GM12878 (cell line): ENCODE measurements at regions not wholly inside any gene's neighbourhood (a gene's known extent, or its start where the extent isn't known, plus 50 kb on each side); places are given as distances from the start of the nearest gene placed in this dataset.
A peak's percentile ranks its signal among the peaks of the same experiment; 100 is the strongest.

ENCODE experiments used
- ATAC-seq: fragments of 200-7000 bp; cut with Tn5 transposase; 3 replicates; pipeline ENCODE4 v1.9.1; 2020; ENCODE audit warnings: mild to moderate bottlenecking, moderate library complexity
- BruUV-seq: library from RNA; stranded (reverse); fragments of 400-500 nt; replicated peaks from 2 replicates; lab custom pipeline; 2021; lab: Mats Ljungman, UMichigan
- CTCF ChIA-PET: fragments of 300-600 bp; sonication (Branson Sonifier 250); formaldehyde crosslinking; extraction: SDS; loops from one replicate; lab custom pipeline; 2021; ENCODE audit warnings: inconsistent platforms; lab: Yijun Ruan, JAX
- POLR2A ChIA-PET: fragments of 350-600 bp; formaldehyde crosslinking; extraction: SDS; loops from one replicate; lab custom pipeline; 2021; ENCODE audit warnings: inconsistent platforms; lab: Charles Lee
- RAD21 ChIA-PET: fragments of 300-600 bp; sonication (Branson Sonifier 250); formaldehyde crosslinking; loops from one replicate; lab custom pipeline; 2023; ENCODE audit warnings: antibody characterized with exemption; ENCODE audit not compliant: unreplicated experiment; lab: Charles Lee
- SMC1A ChIA-PET: fragments of 300-600 bp; sonication (Branson Sonifier 250); formaldehyde crosslinking; loops from one replicate; lab custom pipeline; 2023; ENCODE audit not compliant: unreplicated experiment, uncharacterized antibody; lab: Charles Lee
- DNase-seq: peaks from one replicate; pipeline ENCODE4 v3.0.0-alpha.2; 2011; ENCODE audit warnings: low read depth, low spot score
- FAIRE-seq: peaks from 3 replicates; lab custom pipeline; 2011; peaks lifted over from hg19 to GRCh38; lab: Jason Lieb, UNC
- H2AFZ ChIP-seq: 2 replicates; pipeline ENCODE4 v1.6.0; 2011; ENCODE audit warnings: low read depth, low read length, control low read depth; ENCODE audit not compliant: control insufficient read depth
- H3K27ac ChIP-seq: 2 replicates; pipeline ENCODE4 v1.5.1; 2011; ENCODE audit warnings: control low read depth; ENCODE audit not compliant: control insufficient read depth, insufficient read depth
- H3K27me3 ChIP-seq, 2 experiments: replicated peaks in 1 of 2; 2 replicates each; pipeline versions ENCODE4 v1.6.0 to v1.6.1; 2011; ENCODE audit warnings: low read length in 1 of 2; ENCODE audit not compliant: control insufficient read depth in 2 of 2, insufficient read depth in 2 of 2
- H3K36me3 ChIP-seq, 2 experiments: 2 replicates each; pipeline ENCODE4 v1.5.1; 2011; ENCODE audit warnings: low read length in 1 of 2; ENCODE audit not compliant: control insufficient read depth in 2 of 2, insufficient read depth in 2 of 2
- H3K4me1 ChIP-seq: 2 replicates; pipeline ENCODE4 v1.6.1; 2011; ENCODE audit warnings: mild to moderate bottlenecking, low read length, moderate library complexity, mixed read lengths; ENCODE audit not compliant: control insufficient read depth, insufficient read depth
- H3K4me2 ChIP-seq: 2 replicates; pipeline ENCODE4 v1.6.0; 2011; ENCODE audit warnings: control low read depth; ENCODE audit not compliant: control insufficient read depth, insufficient read depth
- H3K4me3 ChIP-seq: fragments of 200-600 bp; sonication (generic); 2 replicates; pipeline ENCODE4 v1.5.1; 2016
- H3K79me2 ChIP-seq: 2 replicates; pipeline ENCODE4 v1.6.0; 2011; ENCODE audit warnings: low read length; ENCODE audit not compliant: control insufficient read depth, insufficient read depth
- H3K9ac ChIP-seq: 2 replicates; pipeline ENCODE4 v1.8.0; 2011; ENCODE audit warnings: low read length, control low read depth, mixed read lengths; ENCODE audit not compliant: control insufficient read depth, insufficient read depth
- H3K9me3 ChIP-seq: replicated peaks from 3 replicates; pipeline ENCODE4 v1.5.1; 2011; ENCODE audit warnings: mild to moderate bottlenecking, low read length; ENCODE audit not compliant: control insufficient read depth, insufficient read depth
- H4K20me1 ChIP-seq: 2 replicates; pipeline ENCODE4 v1.6.0; 2011; ENCODE audit not compliant: control insufficient read depth, insufficient read depth
- CTCF ChIP-seq, 3 experiments: IDR thresholded peaks in 2 of 3; conservative IDR thresholded peaks in 1 of 3; 2 replicates each; pipeline ENCODE4 v1.5.1; 2011; ENCODE audit warnings: low read depth in 3 of 3, low read length in 3 of 3, mild to moderate bottlenecking in 3 of 3, control low read depth in 2 of 3, moderate library complexity in 2 of 3, inconsistent platforms in 1 of 3, mixed read lengths in 1 of 3; ENCODE audit not compliant: control insufficient read depth in 2 of 3, insufficient read depth in 1 of 3; ENCODE audit errors: extremely low read depth in 1 of 3
- MEF2A ChIP-seq: IDR thresholded peaks from 2 replicates; pipeline ENCODE4 v1.6.1; 2011; ENCODE audit warnings: low read depth, mild to moderate bottlenecking, low read length, moderate library complexity; ENCODE audit not compliant: insufficient read depth
- SMC3 ChIP-seq: IDR thresholded peaks from 2 replicates; pipeline ENCODE4 v1.6.1; 2011; ENCODE audit warnings: low read length, improper control_type of control experiment, borderline replicate concordance
- WGBS: methylation state at CpG from one replicate; pipeline ENCODE4 v1.1.6; 2016; ENCODE audit warnings: low lambda C conversion rate; ENCODE audit not compliant: insufficient replicate concordance, insufficient coverage; ENCODE audit errors: missing lambda C conversion rate; 5-methylcytosine and 5-hydroxymethylcytosine counted together
- in situ Hi-C: fragments of 300-500 bp; cut with MboI; formaldehyde crosslinking; loops from 9 replicates; pipeline ENCODE4 v1.14.3; 2018; ENCODE audit warnings: mixed read lengths
- intact Hi-C: fragments of 100-400 bp; cut with micrococcal nuclease; formaldehyde crosslinking; loops from one replicate; pipeline ENCODE4 v1.14.2; 2022; ENCODE audit not compliant: unreplicated experiment

- no peaks in the 10 kb centered on the region for H4K20me1 ChIP-seq
- CTCF ChIA-PET: interaction anchor here (1.3 to 2.9 kb wide), 3 partner anchors 17 to 328 kb away, joined by 4 to 12 read pairs (median 9); no protein-coding TSS in a partner anchor
- H3K4me1 ChIP-seq: no peaks in the 10 kb centered on the region
- no peaks in the 10 kb centered on the region for H3K79me2 ChIP-seq
- in situ Hi-C loops: loop anchor here (10.0 kb wide), 1 partner anchor 322 kb away; no protein-coding TSS in a partner anchor
- no peak overlapping the region for H3K27ac ChIP-seq
- no peak for DNase-seq
- H3K4me2 ChIP-seq: no peak overlapping the region
- H3K36me3 ChIP-seq: no peaks in the 10 kb centered on the region
- no peaks in the 10 kb centered on the region for H3K27me3 ChIP-seq
- SMC1A ChIA-PET: interaction anchor here (1.0 kb wide), 1 partner anchor 30 kb away, joined by 3 read pairs; no protein-coding TSS in a partner anchor
- no peak overlapping the region for H2AFZ ChIP-seq
- BruUV-seq: no TSS peak
- TF ChIP-seq SMC3: peak; percentile 40; the same call in 1 of the 2 replicates
- TF ChIP-seq MEF2A: no peak
- peak; percentile 45 to 69 (median 46); a peak in 5 of 6 replicates for TF ChIP-seq CTCF (IDR thresholded peaks at IDR 0.05 in 2 of 3, conservative IDR thresholded peaks at IDR 0.05 in 1 of 3; ENCODE audit: control insufficient read depth in 2 of 3, extremely low read depth in 1 of 3, insufficient read depth in 1 of 3, low read depth in 3 of 3, low read length in 3 of 3)
- TF ChIP-seq, all 136 proteins: peak for 2
- FAIRE-seq: no peak
- RAD21 ChIA-PET: no interaction called here
- POLR2A ChIA-PET: no interaction called here
- intact Hi-C loops: loop anchor here (1.0 kb wide), 1 partner anchor 325 kb away; no protein-coding TSS in a partner anchor
- peak; percentile 56 for ATAC-seq
- H3K9ac ChIP-seq: no peak overlapping the region
- H3K9me3 ChIP-seq: no peaks in the 10 kb centered on the region
- no peak overlapping the region for H3K4me3 ChIP-seq
- WGBS: 23% methylated on average over 9 of the region's 9 CpGs
Measured at GRCh38 chr3:79846148-79846933, 78.5 kb upstream of the ROBO1 start.
